HPDE6-E6E7 (cell line): ENCODE measurements at regions not wholly inside any gene's neighbourhood (a gene's known extent, or its start where the extent isn't known, plus 50 kb on each side); places are given as distances from the start of the nearest gene placed in this dataset.

Experiments
- DNase-seq: peaks from one replicate; pipeline ENCODE4 v3.0.0; 2011; ENCODE audit warnings: missing footprints; ENCODE audit errors: extremely low spot score

DNA sequence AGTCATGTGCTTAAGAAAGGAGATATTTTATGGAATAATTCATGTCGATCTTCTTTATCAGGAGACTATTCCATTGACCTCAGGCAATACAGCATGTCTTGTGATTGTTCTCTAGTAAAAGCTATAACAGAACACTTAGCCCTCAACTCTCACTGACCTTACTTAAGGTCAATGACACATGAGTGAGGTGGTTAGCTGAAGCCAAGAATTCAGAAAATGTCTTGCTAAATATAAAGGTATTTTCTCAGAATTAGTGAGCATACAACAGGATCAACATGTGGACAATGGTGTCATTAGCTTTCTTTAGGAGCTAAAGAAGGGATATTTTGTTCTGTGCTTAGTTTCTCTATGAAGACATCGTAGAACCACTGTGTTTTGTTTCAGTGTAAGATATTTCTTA lies 1730.4 kb upstream of the SLC10A2 start:
- DNase-seq = no peak

DNA sequence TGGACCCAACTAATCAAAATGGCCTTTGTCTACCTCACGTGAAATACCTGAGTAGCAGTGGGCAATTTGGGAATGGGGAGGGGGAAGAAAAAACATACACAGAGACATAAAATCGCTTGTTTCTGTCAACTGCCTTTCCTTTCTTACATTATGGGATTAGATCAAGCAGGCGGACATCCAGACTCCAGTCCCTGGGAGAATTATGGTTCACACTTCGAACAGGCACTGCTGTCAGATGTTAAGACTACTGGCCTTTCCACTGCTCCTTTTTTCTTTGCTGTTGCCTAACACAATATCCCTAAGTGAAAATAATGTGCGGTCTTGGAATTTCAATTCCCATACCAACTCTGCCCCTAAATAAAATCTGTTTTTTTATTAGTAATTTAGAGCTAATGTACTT lies 1719.7 kb upstream of the SLC10A2 start:
- no peak for DNase-seq

DNA sequence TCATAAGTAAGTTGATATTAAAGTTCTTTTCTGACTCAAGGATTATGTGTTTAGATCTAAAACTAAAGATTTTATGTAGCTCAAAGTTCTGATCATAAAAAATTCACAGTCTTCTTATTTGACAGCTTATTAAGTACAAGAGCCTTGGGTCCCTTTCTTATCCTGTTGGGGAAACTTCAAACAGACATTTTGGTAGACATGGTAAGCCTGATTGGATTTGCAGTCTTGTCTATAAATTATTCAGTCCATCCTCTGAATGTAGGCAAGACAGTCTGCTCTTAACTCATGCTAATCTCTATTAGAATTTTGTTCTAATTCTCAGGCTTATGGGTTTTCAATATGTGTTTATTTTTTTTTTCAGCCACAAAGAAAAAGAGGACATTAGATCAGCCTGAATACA lies 1718.7 kb upstream of the SLC10A2 start:
- DNase-seq = no peak

DNA sequence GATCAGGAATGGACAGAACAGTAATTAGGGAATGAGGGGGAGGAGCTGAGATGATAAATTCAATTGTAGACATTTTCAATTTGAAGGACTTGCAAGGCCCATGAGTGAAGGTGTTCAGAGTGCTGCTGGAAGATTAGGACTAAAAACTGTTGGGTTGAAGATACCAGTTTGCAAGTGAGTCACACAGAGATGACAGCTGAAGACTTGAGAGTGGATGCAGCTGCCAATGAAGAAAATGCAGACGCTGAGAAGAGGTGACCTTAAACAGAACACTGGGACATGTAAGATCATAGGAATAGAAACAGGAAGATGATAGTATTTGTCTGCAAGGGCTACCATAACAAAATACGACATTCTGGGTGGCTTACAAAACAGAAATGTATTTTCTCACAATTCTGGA lies 1716.5 kb upstream of the SLC10A2 start:
- DNase-seq = no peak

DNA sequence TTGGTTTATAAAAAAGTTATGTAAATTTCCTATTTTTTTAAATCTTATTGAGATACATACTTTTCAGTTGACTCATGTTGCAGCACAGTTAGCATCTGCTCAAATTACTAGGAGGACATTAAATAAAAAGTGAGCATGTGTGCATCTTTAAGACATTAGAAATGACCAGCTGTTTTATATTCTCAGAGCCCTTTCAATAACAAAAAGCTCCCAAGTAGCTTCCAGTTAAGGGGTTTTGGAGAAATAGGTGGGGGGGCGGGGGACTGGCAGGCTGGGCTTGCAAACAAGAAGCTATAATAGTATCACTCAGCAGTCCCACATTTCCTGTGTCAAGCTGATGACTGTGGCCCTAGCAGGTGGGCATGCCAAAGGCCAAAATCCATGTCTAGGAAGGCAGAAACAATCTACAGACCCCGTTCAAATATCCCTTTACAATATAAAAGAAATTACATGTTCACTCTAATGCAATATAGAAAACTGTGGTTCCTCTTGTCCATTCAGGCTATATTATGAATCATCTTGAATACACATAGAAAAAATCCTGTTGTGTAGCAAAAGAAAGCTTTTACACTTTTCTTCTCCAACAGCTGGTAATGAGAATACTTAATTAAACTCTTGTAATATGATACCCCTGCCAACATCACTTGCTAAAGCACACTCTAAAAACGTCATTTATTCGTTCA lies 1713.2 kb upstream of the SLC10A2 start:
- no peak for DNase-seq

DNA sequence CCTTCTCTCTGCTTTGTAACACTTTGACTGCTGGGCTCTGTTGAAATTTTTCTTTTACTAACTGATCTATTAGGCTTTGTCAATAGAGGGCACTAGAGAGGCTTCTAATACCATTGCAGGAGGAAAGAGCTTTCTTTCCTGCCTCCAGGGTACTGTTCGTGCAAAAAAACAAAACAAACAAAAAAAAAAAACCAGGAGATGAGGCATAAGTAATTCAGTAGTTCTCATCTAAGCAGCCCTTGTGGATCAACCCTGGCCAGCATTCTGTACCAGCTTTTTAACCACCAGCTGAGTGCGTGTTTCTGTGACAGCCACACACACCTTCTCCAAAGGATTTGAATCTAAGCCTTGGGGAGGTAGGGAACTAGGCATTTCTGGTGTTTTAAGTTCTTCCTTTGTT lies 1707.6 kb upstream of the SLC10A2 start:
- DNase-seq = peak; percentile 12

DNA sequence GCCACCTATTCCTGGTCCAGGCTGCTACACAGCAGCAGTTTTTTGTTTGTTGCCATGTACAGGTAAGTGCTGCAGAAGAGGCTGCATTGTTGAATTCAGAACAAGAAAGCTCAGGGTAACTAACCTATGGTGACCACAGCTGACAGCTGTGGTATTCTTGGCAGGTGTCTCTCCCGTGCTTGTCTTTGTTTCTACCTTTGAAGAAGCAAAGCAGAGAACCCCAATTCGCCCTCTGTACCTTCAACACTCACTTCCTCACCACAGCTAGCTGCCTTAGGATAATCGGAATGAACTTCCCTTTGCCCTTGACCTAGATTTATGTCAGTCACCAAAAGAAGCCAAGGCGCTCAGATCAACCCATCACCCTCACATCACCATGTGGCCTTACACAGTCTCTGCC lies 1703.3 kb upstream of the SLC10A2 start:
- no peak for DNase-seq

DNA sequence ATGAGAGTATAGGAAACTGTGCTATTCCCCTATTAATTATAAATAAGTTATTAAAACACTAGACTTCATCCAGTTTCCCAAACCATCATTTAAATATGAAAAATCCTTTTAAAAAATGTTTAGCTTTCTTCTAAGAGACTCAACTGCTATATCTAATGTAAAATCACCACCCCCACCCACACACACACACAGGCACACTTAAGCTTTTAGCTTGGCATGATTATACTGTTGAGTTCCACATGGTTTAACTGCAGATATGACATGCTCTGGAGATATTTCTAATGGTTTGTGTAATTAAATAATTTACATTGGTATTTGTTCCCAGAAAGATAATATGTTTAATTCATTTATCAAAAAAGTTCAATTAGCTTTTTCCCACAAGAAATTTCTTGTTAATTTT lies 1700.1 kb upstream of the SLC10A2 start:
- DNase-seq = no peak

DNA sequence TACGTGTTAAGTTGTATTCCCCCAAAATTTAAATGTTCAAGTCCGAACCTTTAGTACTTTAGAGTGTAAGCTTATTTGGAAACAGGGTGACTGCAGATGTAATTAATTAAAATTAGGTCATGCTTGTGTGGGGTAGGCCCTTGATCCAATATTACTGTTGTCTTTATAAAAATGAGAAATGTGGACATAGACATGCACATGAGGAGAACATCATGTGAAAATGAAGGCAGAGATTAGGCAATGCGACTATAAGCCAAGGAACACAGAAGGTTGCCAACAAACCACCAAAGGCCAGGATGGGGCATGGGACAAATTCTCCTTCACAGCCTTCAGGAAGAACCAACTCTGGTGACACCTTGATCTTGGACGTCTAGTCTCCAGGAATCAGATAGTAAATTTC lies 1698.4 kb upstream of the SLC10A2 start:
- DNase-seq = no peak

DNA sequence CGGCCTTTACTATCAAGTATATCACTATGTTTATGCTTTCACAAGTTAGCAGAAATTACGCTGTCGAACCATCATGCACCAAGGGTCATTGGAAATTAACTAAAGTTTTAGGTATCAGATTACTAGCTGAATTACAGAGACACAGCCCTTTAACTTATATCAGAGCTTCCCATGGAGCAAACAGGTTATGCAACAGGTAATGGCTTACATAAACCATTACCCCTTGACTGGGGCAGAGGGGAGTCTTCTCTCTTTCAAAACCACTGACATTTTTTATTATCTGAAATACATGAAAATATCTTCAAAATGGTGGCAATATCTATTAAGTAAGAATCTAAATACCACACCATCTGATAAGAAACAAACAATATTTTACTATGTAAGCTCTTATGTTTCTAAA lies 1692.9 kb upstream of the SLC10A2 start:
- DNase-seq = no peak

DNA sequence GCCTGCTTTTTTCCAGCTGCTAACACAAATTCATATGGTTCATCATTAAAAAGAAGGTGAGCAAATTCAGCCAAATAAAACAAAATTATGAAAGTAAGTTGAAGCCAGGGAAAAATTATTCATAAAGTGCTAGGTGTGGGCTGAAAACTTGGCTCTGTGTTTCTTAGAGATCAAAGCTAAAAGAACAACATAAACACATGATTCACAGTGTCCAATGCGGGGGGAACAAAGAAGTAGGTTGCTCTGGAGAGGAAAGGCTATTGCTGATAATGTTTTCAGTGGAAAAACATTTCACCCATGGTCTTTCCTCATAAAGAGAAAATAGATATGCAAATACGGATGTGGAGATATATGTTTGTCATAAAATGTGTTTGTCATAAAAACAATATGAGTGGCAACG lies 1691.5 kb upstream of the SLC10A2 start:
- no peak for DNase-seq

DNA sequence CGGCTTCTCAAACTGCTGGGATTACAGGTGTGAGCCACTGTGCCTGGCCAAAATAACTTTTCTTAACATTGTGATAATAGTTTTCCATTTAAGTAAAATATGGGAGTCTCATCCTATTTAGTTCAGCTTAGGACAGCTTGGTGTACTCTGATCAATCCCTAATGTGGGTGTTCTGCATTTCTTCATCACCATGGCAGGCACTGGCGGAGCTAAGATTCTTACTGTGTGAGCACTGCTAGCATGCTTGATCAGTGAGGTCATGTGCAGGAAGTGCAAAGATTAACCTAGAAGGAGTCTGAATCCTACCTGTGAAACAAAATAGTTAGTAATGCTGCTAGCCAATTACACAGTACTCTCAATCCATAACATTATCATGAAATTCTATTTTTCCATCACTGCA lies 1684.2 kb upstream of the SLC10A2 start:
- peak; percentile 36 for DNase-seq

DNA sequence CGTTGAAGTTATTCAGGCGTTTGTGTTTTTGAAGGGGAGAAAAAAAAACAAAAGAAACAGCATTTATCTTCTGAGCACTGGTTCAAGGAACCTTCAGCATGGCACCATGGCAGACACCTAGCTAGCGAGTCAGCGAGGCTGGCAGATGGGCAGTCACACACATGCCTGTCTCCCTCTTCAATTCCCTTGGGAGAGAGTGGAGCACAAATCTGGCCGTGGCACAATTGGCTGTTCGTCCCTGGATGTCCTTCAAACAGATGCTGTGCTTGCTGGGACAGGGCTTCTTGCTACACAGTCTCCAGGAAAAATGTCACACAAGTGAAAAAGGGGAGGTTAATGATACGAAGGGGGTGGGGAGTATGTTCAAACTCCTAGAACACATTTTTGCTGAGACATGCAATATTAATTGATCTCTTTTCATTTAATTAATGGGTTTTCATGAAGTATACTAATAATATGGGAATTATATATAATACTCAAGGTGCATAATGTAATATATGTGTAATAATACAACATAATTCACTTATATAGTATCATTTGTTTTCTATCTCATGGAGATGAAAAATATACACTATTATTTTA lies 1674.5 kb upstream of the SLC10A2 start:
- no peak for DNase-seq

DNA sequence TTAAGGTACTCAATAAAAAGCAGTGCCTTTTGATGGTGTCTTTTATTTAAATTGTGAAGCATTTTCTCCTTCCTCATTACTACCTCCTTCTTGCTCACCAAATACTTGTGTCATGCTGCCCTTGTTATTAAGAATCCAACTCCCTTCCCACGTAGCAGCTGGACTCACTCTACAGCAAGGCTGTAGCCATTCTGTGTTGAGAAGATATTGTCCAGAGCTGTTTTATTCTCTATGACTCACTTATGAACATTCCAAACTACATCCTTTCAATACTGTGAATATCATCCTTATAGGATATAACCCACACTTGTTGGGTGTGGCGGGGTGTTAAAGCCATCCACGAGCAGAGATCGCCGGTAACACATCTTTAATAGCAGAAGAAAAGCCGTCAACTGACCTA lies 1671.5 kb upstream of the SLC10A2 start:
- DNase-seq = no peak

DNA sequence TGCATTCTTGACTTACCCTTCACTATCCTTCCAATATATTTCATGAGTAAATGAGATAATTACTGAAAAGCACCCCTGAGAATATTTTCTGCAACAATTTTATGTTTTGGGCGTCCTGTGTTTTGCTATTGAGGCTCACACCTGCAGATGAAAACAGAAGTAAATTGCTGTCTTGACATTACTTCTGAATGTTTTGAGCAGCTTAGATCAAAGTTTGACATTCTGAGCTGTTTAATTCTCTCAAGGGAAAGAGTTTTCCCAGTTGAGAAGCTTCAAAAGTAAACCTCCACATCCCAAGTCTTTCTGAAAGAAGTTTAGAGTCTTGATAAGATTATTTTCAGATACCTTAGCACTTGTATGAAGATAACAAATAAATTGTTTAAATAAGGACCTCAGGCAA lies 1667.2 kb upstream of the SLC10A2 start:
- DNase-seq = no peak

DNA sequence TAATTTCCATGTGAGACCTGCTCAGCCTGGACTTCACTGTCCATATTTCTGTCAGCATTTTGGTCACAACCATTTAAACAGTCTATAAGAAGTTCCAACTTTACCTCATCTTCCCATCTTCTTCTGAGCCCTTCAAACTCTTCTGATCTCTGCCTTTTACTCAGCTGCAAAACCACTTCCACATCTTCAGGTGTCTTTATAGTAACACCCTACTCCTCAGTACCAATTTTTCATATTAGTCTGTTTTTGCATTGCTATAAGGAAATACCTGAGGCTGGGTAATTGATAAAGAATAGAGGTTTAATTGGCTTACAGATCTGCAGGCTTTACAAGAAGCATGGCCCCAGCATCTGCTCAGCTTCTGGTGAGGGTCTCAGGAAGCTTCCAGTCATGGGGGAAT lies 1648.9 kb upstream of the SLC10A2 start:
- no peak for DNase-seq

DNA sequence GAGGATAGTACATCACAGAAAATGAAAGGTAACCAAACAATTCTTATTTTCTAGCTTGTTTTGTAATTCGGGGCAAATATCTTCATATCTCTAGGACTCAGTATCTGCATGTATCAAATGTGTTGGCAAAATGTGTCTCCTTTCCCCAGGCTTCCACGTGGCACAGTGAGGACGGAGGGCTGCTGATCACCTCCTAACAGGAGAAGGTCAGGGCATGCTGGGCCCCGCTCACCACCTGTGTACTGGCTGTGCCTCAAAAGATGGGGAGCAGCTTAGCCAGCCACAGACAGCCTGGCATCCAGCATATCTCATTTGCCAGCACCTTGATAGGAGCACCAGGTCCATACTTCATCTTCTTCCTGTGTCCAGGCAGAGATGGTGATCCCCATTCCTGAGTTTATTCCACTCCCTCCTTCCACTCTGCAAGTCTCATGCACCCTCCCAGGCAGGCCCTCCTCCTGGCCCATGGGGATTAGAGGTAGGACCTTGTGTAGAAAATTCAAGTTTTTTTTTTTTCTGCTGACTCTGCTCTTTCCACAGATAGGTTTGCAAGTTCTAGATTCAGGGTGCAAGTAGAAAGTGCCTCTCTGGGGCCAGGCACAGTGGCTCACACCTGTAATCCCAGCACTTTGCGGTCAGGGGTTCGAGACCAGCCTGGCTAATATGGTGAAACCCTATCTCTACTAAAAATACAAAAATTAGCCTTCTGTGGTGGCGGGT lies 1639.0 kb upstream of the SLC10A2 start:
- DNase-seq = no peak

DNA sequence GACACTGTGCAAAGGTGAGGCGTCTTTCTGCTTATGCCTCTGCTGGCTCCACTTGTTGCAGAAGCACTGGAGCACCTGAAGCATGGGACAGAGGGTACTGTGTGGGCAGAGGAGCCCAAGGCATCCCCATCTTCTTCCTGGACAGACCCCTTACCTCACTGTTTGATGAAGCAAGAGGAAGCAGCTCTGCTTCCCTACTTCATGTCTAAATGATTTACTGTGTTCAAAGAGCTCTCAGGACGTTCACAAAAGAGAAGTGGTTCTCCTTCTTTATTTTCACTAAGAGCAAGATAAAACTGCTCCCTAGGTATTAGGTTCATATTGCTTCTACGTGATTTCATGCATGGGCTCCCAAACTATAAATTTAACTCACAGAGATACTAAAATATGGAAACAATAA lies 1635.4 kb upstream of the SLC10A2 start:
- DNase-seq = no peak

DNA sequence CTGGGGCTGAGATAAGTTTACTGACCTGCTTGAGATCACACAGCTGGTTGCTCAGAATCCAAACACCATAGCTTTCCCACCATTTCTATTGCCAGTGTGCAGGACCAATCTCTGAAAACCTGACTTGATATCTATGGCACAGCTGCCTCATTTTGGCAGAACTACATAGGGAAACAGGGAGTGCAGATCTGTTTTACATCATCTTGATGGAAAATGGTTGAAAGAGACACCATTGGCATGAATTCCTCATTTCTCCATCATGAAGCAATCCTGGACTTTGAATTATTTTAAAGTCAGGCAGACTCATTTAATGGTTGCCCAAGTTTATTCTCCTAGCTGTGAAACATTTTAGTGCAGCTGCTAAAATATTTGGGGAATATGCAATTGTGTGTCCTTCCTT lies 1628.2 kb upstream of the SLC10A2 start:
- DNase-seq = no peak

DNA sequence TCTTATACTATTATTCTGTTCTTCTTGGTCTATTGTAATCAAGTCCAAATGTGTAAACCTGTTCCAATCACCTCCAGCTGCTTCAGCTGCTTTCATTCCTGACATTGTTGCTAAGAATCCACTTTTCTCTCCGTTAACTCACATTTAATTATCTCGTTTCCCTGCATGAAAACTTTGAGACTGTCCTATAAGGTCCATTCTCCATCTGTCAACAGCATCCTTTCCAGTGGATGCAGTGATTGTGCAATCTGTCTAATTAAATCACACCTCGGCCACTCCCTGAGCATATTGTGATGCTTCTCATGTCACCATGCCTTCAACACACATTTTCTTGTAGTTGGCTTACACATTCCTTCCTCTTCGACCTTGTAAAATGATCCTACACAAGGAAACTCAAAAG lies 1626.9 kb upstream of the SLC10A2 start:
- no peak for DNase-seq

DNA sequence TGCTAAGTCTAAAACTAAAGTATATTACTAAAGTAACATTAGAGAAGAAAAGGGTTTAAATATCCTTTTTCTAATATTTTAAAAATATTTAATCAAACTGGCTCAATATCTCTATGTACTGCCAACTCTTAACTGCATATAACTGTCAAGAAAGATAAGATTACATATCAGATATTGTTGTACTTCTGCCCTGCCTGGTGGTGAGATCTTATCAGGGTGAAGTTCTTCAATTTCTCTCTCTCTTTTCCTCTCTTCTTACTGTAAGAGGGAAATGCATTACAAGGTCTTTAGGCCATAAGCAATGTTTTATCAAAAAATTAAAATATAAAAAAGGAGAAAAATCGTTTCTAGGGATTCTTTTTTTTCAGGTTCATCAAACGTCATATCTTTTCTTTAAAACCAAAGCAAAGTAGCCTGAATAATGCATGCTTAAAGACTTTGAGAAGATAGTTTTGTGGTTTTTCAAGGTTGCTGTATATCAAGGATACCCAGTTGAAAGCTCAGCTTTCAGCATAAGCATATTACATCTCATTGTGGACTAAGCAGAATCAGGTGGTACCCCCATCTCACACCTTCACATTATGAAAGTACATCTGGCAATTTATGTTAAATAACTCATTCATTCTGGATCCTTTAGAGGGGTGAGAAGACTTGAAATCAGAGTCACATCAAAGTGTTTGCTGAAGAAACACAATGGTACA lies 1625.7 kb upstream of the SLC10A2 start:
- DNase-seq = no peak

DNA sequence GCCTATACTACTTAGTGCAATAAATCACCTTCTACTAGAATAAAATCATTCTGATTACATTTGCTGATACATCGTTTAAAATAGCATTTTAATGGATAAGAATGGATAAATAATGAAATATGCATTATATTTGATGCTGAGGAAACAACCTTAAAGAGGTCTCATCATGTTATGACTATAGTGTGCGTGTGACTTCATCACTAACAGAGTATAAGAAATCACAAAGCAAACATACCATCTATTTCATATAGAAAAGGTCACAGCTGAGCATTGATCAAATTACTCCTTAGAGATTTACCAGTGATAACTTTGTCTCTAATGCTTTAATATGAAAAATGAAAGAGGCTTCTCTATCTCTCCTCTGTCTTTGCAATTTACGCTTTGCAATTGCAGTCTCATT lies 1620.3 kb upstream of the SLC10A2 start:
- DNase-seq = no peak

DNA sequence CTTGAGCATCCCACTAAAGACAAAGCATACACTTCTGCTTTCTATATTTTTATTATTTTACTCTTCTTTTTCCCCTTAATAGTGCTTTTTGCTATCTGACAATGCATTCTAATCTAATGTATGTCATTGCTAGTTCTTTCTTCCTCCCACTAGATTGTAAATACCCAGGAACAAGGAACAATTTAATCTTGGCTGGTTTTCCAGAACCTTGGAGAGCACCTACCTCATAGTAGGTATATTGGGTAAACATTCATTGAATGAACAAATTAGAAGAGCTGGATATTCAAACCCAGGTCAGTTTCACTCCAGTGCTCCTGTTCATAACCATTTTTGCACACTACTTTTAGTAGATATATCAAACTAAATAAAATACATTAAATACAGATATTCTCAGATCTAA lies 1617.6 kb upstream of the SLC10A2 start:
- no peak for DNase-seq
